ENCODE measurements at regions not wholly inside any gene's neighbourhood (a gene's known extent, or its start where the extent isn't known, plus 50 kb on each side); places are given as distances from the start of the nearest gene placed in this dataset.
"Not testable (repeated sequence)": the region's sequence is repeated elsewhere in the genome, so short reads cannot be mapped to it uniquely, and the experiment has no call there.

DNA sequence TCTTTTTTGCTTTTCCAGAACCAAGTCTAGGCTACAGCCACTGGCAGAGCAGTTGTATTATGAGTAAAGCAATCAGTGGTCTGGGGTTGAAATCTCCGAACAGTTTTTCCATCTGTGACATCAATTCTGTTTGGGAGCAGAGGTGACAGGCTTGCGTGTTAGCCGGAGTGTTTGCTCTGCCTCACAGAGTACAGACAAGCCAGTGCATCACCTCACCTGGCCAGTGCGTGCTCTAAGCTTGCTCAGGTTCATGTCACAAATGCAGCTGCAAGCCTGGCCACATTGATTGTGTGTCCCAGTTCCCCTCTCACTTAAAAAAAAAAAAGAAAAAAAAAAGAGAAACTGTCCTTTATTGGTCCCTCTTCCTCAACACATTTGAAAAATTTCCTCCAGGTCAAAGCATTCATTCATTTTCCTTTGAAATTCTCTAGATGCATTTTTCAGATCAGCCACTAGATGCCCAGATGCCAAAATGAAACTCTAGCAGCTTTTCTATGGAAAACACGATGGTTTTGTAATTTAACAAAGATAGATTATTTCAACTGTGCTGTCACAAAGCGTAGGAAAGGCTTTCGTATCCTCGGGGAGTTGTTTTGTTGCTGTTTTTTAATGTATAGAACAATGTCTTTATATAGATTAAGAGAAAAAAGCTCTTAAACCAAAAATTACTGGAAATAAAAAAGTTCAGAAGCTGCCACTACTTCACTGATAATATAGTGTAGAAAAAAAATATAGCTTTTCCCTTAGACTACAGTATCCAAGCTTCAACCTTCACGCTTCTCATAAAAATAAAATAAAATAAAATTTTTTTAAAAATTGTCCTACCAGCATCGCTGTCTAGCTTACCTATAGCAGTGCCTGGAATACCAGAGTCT lies 585.5 kb downstream of the TLE1 start:
- no peak for DNase-seq

DNA sequence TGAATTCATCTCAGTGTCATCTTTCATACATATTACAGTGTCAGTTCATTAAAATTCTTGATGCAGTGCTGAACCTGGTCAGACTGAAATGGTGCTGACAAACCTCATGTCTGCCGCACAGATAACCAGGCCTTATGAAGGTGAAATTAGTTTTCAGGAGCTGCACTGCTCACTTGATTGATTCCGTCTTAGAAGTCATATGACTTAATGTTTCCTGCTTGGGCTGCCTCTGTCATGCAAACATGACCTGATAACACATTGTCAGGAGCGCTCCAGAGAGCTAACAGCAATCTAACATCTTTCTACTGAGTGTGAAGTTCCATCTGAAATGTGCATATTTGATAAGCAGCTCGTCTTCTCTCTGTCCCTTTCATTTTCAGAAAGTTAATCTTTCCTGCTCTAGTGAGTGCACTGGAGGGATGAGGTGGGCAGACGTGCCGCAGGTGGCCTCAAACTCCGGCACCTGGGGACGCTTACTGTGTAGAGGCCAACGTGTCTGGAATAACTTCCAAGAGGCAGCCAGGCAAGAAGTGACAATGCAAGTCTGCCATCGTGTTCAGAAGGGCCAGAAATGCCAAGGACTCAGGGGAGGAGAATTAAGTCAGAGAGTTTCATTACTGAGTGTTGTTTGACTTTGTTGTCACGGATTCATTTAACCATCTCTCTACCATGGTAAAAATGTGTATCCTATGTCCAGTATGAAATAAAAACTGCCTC lies 592.1 kb downstream of the TLE1 start:
- no peak for DNase-seq

DNA sequence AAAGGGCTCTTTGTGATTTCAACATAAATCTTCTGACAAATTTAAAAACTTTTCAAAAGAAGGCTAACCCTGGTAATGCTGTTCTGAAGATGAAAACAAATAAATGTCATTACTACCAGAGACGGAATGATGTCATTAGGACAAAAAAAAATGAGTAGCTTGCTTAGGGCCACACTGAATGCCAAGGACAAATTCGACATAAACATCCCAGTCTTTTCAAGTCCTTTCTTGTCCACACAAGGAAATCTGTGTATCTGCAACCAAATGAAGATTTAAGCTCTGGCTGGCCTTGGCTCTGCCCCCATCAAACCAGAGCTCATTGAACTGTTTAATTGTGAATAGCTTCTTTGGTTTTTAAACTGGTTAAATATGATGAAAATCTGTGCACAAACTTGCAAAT lies 592.7 kb downstream of the TLE1 start:
- DNase-seq = no peak

DNA sequence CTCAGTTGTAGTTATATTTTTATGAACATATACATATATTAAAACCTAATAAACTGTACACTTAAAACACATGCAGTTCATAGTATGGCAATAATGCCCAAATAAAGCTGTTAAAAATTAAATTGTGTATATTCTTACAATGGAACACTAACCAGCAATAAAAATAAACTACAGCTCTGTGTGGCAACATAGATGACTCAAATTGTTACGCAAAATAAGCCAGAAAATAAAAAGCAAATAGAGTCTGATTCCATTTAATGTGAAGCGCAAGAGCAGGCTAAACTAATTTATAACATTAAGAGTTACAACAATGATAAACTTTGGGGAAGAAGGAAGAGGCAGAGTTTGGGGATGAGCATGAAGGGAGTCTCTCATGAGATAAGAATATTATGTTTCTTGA lies 597.3 kb downstream of the TLE1 start:
- DNase-seq = no peak

DNA sequence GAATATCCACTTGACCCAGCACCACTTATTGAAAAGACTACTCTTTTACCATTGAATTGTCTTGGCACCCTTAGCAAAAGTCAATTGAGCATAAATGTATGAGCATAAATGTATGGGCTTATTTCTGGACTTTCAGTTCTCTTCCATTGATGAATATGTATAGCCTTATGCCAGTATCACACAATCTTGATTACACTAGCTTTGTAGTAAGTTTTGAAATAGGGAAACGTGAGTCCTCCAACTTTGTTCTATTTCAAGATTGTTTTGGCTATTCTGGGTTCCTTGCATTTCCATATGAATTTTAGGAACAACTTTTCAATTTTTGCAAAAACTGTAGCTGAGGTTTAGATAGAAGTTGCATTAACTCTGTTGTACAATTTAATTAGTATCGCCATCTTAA lies 601.0 kb downstream of the TLE1 start:
- DNase-seq = no peak

DNA sequence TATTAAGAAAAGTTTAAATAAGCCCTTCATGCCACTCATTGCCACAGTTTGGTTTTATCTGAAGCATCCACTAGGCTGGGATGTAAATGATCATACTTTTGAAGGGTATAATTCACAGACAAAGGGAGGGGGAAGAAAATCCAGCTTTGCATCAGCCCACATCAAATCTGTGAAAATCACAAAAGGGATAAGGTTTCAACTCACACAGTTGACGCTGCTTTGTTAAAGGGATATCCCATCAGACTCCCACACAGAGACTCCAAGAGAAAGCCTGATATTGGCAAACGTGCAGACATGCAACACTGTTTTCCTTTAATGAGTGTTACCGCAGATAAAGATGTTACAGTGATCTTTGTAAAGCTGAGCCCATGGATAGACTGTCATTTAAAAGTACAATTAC lies 602.9 kb downstream of the TLE1 start:
- DNase-seq = no peak

DNA sequence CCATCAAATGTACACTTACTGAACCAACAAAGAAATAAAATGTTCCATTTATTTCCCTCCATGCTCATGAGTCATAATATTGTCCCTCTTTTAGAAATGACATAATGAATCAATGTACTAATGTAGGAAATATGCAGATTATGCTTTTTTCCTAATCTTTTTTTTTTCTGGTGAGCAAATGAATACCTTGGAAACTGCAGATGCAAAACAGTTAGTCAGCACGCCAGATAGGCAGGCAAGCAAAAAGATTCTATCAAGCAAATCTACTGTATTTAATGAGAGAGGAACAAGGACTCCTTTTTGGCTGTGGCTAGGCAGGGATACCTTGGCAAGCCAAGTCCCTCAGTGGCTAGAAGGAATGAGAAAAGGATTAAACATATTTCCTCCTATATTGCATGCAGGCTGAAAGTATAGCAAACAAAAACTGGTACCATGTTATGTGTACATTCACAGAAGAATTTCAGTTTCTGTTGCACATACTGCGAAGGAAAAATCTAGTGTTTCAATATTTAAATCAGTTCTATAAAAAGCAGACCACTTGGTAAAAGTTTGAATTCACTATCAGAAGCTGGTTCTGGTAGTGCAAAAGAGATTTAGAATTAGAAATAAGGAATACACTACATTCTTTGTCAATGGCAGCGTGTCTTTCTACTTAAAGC lies 605.4 kb downstream of the TLE1 start:
- no peak for DNase-seq

DNA sequence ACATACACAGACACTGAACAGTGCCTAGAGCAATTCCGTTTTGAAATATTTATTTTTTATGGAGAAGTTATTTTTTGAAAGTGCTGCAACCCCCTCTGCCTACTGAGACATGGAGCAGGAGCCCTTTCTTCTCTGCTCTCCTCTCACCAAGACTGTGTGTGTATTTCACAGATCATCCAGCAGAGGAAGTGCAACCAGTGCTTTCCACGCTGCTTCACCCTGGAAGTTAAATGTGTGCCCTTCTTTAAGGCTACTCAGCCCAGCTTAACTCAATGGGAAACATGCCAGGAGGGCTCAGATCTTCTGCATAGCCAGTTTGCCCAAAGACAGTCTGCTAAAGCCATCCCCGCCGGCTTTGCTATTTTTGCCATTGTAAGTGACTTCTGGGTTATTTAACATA lies 606.3 kb downstream of the TLE1 start:
- no peak for DNase-seq

DNA sequence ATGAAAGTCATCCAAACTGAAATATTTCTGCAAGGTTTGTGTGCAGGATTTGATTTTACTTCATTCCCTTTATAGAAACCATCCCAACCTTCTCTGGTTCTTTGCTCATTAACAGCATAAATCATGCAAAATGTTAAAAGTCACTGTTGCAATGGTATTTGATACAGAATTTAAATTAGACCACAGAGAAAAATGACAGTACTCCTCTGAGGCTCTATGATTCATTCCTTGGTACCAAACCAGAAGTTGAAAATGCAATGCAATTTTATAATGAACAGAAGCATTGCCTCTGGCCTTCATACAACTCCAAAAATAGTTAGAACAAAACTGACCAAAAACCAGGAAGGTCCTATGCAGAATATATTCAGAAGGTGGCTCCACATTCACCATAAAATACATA lies 607.1 kb downstream of the TLE1 start:
- DNase-seq = no peak

DNA sequence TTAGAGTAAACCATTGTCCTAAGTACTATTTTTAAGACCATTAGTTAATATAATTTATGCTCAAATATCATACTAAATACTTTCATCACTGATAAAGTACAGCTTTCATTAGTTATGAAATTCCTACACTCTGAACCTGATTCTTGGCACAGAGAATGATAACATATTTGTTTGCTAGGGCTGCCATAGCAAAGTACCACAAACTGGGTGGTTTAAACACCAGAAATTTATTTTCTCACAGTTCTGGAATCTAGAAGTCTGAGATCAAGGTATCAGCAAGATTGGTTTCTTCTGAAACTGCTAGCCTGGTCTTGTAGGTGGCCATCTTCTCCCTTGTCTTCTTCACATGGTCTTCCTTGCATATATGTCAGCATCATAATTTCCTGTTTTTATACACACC lies 608.4 kb downstream of the TLE1 start:
- DNase-seq = no peak

DNA sequence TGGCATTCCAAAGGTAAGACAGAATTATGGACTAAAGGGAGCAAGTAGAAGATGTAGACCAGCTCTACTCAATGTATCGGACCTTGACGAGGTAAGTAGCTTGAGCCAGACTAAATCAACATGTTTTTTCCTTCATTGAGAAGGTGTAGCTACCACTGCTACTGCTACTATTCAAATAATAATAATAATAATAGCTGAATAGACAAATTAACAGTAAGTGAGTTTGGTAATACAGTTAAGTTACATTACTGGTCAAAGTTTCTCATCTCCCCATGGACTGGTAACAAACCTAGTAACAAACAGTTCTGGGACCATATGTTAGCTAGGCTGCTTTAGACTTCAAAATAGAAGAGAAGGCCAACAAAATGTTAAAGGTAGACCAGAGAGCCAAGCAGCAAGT lies 609.2 kb downstream of the TLE1 start:
- DNase-seq = no peak

DNA sequence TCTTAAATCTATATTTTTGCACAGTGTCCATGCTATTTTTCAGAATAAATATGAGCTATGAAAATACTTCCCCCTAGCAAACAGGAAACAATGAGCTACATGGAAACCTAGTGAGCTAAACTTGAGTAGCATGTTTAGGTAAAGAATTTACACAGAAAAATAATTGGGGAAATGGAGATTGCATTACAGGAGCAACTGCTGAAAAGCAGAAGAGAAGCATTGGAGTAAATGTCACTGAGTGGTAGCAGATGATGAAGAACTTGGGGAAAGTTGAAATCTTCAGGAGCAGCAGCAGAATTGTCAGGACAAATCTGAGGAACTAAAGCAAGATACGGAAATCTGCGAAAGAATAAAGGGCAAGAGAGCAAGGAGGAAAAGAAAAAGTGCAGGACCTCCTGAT lies 610.3 kb downstream of the TLE1 start:
- DNase-seq = no peak

DNA sequence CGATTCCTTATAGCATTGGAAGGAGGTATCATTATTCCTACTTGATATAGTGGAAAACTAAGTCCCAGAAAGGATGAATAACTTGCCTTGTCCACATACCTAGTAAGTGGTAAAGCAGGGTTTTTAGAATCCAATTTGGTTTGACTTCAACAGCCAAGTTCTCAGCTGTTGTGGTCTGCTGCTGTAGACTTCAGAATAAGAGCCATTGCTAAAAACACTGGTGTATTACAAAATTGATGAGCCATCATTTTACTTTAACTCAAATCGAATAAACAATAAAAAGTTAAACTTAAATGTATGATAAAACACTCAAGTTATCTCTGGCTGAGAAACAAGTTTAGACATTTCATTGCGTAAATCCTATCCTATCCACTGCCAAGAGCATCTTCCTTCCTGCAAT lies 610.8 kb downstream of the TLE1 start:
- no peak for DNase-seq

DNA sequence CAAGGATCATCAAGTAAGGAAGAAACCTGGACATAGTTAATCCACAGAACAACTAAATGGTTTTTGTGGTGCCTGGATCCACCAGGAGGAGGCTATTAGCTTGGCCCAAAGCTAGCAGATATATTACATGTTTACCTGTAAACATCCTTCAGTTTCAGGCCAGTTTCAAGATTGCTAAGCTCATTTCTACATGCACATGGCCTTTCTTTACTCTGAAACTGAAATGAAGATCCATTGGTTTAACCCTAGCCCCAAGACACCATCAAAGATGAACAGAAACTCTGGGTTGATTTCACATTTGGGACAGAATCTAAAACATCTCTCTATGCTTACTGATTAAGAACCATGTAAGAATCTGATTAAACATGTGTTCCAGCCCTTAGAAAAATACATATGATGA lies 611.8 kb downstream of the TLE1 start:
- no peak for DNase-seq

DNA sequence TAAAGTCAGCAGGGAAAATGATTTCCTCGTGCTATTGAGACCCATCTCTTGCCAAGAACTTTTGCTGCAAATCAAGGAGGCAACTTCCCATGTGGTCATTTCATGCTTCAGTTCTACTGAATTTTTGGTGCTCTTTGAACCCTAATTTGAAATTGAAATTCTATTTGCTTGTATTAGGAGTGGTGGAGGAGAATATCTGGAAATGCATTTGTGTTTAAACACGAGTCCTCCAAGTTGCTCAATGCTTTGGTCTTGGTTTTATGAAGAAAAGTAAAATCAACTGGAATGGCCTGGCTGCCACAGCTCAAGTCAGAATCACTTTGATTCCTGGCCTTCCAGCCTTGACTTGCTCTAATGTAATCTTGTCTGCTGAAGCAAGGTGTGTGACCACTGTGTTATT lies 613.2 kb downstream of the TLE1 start:
- no peak for DNase-seq

DNA sequence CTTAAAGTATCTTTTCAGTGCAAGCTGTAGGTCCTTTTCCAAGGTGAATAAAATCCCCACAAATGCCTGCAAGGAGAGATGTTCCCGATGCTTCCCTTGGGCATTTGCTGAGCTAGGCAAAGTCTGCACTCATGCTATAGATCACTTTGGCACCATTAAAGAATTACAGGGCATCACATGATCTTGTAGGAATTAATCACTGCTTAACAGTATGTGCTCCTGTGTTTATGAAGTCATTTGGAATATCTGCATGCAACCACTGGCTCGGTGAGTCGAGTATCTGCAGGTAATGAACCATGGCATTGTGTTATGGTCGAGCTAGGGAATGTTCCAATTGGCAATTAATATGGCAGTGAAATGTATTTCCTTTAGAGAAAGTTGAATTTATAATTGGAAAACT lies 615.1 kb downstream of the TLE1 start:
- DNase-seq = no peak

DNA sequence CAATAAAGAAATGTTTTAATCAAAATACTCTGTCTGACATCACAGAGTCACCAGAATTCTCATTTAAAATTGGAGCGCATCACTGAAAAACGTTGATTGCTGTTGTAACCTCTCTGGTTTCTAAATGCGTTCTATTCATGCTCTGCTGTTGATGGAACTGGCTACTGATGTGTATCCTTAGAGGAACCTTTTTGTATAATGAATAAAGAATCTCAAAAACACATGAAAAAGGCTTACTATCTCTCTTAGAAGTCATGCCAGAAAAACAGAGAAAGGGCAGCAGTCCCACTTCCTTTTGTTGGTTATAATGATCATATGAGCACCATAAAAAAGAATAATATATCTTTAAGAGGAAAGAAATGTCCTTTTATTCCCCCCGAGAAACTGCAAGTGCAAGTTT lies 615.5 kb downstream of the TLE1 start:
- no peak for DNase-seq

DNA sequence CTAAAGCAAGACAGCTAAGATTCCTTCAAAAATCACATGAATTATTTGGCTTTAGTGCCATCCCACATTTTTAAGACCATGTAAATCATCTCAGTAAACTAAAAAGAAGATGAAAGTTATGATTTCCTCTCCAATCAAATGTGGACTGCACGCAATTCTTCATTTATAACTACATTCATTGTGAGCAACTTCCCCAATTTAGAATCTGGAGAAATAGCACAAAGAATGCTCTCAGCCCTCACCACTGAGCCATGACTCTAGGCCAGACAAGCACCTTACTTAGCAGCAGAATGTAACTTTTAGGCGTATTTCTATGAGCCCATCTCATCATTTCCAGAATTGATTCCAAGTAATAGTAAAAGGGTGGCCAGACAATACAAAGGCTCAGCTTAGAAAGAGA lies 616.6 kb downstream of the TLE1 start:
- no peak for DNase-seq

DNA sequence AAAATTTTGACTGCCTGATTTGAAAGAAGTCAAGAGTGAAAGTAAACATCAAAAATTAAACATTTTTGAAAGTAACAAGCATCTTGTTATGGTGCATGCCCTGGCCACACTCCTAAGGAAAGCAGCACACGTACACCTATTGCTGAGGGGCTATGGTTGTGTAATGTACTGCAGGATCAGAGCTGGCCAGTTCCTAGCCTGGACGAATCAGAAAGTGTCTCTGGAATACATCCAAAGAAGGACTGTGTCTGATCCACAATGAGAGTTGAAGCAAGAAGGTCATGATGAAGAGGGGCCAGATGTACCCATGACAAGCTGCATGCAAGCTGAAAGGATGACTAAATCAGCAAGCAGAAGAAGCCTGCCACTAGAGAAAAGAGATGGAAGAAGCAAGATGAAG lies 618.2 kb downstream of the TLE1 start:
- DNase-seq = no peak

DNA sequence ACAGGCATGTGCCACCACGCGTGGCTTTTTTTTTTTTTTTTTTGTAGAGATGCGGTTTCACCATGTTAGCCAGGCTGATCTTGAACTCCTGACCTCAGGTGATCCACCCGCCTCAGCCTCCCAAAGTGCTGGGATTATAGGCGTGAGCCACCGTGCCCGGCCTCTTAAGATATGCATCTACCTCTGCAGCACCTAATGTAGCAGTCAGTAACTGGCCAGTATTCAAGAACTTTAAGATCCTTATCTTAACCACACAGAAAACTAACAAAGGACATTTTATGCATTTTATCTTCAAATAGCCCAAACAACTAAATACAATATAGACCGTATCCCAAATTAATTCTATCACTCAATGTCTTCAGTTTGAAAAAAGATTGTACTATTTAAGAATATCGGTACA lies 618.7 kb downstream of the TLE1 start:
- no peak for DNase-seq

DNA sequence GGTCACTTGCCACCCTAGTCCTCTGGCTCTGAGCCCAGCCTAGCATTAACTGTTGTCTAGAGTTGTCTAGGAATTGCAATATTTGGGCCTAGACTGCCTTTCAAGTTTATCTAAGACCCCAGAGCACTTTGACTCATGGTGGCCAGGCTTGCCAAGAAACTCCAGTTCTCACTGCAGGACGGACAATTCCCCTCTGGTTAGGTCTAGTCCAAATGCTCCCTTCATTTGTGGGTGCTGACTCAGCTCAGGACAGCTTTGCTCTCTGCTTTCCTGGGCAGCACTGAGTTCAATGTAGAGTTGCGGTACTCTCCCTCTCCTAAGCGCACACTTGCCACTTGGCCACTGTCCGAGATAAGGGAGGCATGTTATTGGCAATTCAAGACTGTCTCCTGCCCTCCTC lies 619.4 kb downstream of the TLE1 start:
- DNase-seq = no peak

DNA sequence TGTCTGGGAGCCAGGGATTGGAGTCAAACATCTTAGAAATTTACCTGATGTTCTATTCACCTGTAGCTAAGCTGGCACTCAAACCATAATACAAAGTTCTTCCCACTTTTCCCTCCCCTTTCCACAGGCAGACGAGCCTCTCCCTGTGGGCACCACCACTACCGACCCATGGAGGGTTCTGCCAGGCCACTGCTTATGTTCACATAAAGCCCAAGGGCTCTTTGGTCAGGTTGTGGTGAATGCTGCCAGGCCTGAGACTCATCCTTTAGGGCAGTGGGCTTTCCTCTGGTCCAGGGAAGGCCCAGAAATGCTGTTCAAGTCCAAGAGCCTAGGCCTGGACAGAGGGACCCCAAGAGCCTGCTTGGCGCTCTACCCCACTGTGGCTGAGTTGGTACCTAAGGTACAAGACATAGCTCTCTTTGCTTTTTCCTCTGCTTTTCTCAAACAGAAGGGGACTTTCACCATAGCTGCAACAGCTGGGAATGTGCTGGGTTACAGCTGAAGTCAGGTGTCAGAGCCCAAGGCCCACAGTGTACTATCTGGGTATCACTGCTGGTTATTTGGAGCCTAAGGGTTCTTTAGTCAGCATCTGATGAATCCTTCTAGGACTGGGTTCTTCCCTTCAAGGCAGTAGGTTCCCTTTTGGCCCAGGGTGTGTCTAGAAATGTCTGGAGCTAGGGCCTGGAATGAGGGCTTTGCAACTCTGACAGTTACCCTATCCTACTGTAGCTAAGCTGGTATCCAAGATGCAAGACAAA lies 620.1 kb downstream of the TLE1 start:
- DNase-seq = no peak

DNA sequence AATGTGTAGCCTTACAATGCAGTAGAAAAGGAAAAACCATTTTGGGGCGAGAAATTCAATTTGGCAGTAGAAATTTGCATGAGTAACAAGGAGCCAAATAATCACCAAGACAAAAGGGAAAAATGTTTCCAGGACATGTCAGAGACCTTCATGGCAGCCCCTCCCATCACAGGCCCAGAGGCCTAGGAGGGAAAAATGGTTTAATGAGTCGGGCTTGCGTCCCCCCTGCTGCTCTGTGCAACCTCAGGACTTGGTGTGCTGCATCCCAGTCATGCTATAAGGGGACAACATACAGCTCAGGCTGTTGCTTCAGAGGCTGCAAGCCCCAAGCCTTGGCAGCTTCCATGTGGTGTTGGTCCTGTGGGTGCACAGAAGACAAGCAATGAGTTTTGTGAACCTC lies 626.4 kb downstream of the TLE1 start:
- not testable (repeated sequence) for DNase-seq
